HCT116 (cell line): ENCODE measurements at regions not wholly inside any gene's neighbourhood (a gene's known extent, or its start where the extent isn't known, plus 50 kb on each side); places are given as distances from the start of the nearest gene placed in this dataset.

ENCODE experiments used
- ATAC-seq: fragments of 200-7000 bp; cut with Tn5 transposase; 2 replicates; pipeline ENCODE4 v1.9.1; 2020; ENCODE audit warnings: mild to moderate bottlenecking, moderate library complexity
- BruUV-seq: library from RNA; stranded (reverse); fragments of 400-500 nt; replicated peaks from 2 replicates; lab custom pipeline; 2021; lab: Mats Ljungman, UMichigan
- CTCF ChIA-PET: fragments of 300-600 bp; sonication (Branson Sonifier 250); formaldehyde crosslinking; loops from one replicate; lab custom pipeline; 2021; ENCODE audit warnings: antibody characterized with exemption; lab: Charles Lee
- POLR2A ChIA-PET: fragments of 300-600, 350-600 bp; sonication (Branson Sonifier 250); formaldehyde crosslinking; loops from one replicate; lab custom pipeline; 2021; ENCODE audit warnings: antibody characterized with exemption; lab: Charles Lee
- RAD21 ChIA-PET, 2 experiments: fragments of 300-600 bp; sonication (Branson Sonifier 250); formaldehyde crosslinking; loops; one replicate each; lab custom pipeline; 2023; ENCODE audit warnings: low total read pairs in 2 of 2; ENCODE audit not compliant: uncharacterized antibody in 2 of 2, unreplicated experiment in 2 of 2, low non-redundant PET in 1 of 2; lab: Charles Lee
- DNase-seq: peaks from one replicate; pipeline ENCODE4 v3.0.0-alpha.2; 2010; ENCODE audit warnings: low read depth, low spot score
- H2AFZ ChIP-seq: fragments of 200-600 bp; shearing (Covaris generic), sonication (generic); 2 replicates; pipeline ENCODE4 v1.6.1; 2017; ENCODE audit warnings: low read depth, mixed run types, mixed read lengths, antibody characterized with exemption, low read length; ENCODE audit not compliant: poor library complexity, severe bottlenecking
- H3K27ac ChIP-seq: 2 replicates; pipeline ENCODE4 v1.5.1; 2012; ENCODE audit warnings: low read depth, low read length
- H3K27me3 ChIP-seq: fragments of 200-600 bp; sonication (generic); 2 replicates; pipeline ENCODE4 v1.6.1; 2016; ENCODE audit warnings: mixed run types, low read length, mixed read lengths; ENCODE audit not compliant: insufficient read depth
- H3K36me3 ChIP-seq, 2 experiments: fragments of 200-500 bp in 1 of 2; fragments of 200-600 bp in 1 of 2; sonication (Bioruptor generic) in 1 of 2; sonication (generic) in 1 of 2; 2 replicates each; pipeline versions ENCODE4 v1.5.1 to v1.6.1; 2014 to 2016; ENCODE audit warnings: low read length in 2 of 2, inconsistent platforms in 1 of 2, mixed read lengths in 1 of 2, mixed run types in 1 of 2; ENCODE audit not compliant: insufficient read depth in 2 of 2, control insufficient read depth in 1 of 2
- H3K4me1 ChIP-seq, 2 experiments: fragments of 200-600 bp in 1 of 2; sonication (generic) in 1 of 2; 2 replicates each; pipeline versions ENCODE4 v1.5.1 to v1.6.1; 2012 to 2017; ENCODE audit warnings: low read length in 2 of 2, inconsistent platforms in 1 of 2, mild to moderate bottlenecking in 1 of 2, mixed read lengths in 1 of 2, mixed run types in 1 of 2, moderate library complexity in 1 of 2; ENCODE audit not compliant: insufficient read depth in 2 of 2, control insufficient read depth in 1 of 2
- H3K4me2 ChIP-seq: fragments of 200-600 bp; sonication (generic); 2 replicates; pipeline ENCODE4 v1.6.1; 2017; ENCODE audit warnings: mixed run types, low read length, mixed read lengths
- H3K4me3 ChIP-seq, 2 experiments: fragments of 200-600 bp in 1 of 2; sonication (generic) in 1 of 2; replicated peaks in 1 of 2; 2 replicates each; pipeline ENCODE4 v1.5.1; 2011 to 2016; ENCODE audit warnings: low read length in 2 of 2, control low read depth in 1 of 2, low read depth in 1 of 2, mild to moderate bottlenecking in 1 of 2, mixed read lengths in 1 of 2, mixed run types in 1 of 2
- H3K79me2 ChIP-seq: fragments of 200-600 bp; sonication (generic); 2 replicates; pipeline ENCODE4 v1.6.1; 2017; ENCODE audit warnings: mild to moderate bottlenecking, mixed run types, low read length, moderate library complexity, mixed read lengths; ENCODE audit not compliant: insufficient read depth
- H3K9ac ChIP-seq: fragments of 200-600 bp; sonication (generic); 2 replicates; pipeline ENCODE4 v1.6.1; 2016; ENCODE audit warnings: low read length, mixed read lengths
- H3K9me2 ChIP-seq: fragments of 200-600 bp; sonication (generic), shearing (Covaris generic); 2 replicates; pipeline ENCODE4 v1.6.1; 2017; ENCODE audit warnings: mixed run types, mild to moderate bottlenecking, moderate library complexity; ENCODE audit not compliant: insufficient read depth
- H3K9me3 ChIP-seq, 2 experiments: fragments of 200-500 bp in 1 of 2; fragments of 200-600 bp in 1 of 2; sonication (Bioruptor generic) in 1 of 2; sonication (generic) in 1 of 2; 2 replicates each; pipeline ENCODE4 v1.6.1; 2014 to 2017; ENCODE audit warnings: low read length in 2 of 2, mixed read lengths in 2 of 2, inconsistent platforms in 1 of 2, low read depth in 1 of 2, mild to moderate bottlenecking in 1 of 2, mixed run types in 1 of 2, moderate library complexity in 1 of 2; ENCODE audit not compliant: control insufficient read depth in 1 of 2, insufficient read depth in 1 of 2
- H4K20me1 ChIP-seq: fragments of 200-600 bp; sonication (generic), shearing (Covaris generic); 2 replicates; pipeline ENCODE4 v1.6.1; 2017; ENCODE audit warnings: mixed run types, mild to moderate bottlenecking, moderate library complexity; ENCODE audit not compliant: insufficient read depth
- FOSL1 ChIP-seq: IDR thresholded peaks from 2 replicates; pipeline ENCODE4 v1.6.1; 2012; ENCODE audit warnings: low read depth
- ZFX ChIP-seq: fragments of 450-650 bp; IDR thresholded peaks from 2 replicates; pipeline ENCODE4 v1.6.1; 2017
- intact Hi-C: fragments of 100-400 bp; cut with micrococcal nuclease; formaldehyde crosslinking; loops from 2 replicates; pipeline ENCODE4 v1.10.0; 2022
- TF ChIP-seq, protein P1 (sequence below): IDR thresholded peaks from 2 replicates; pipeline ENCODE4 v1.6.1; 2012; ENCODE audit warnings: low read depth
- TF ChIP-seq, protein P2 (sequence below), 3 experiments: fragments of 200-600 bp in 1 of 3; sonication (generic) in 1 of 3; IDR thresholded peaks in 2 of 3; conservative IDR thresholded peaks in 1 of 3; 2 replicates each; pipeline ENCODE4 v1.5.1; 2012 to 2017; ENCODE audit warnings: low read depth in 2 of 3, low read length in 2 of 3, antibody characterized with exemption in 1 of 3, borderline replicate concordance in 1 of 3, control low read depth in 1 of 3, mild to moderate bottlenecking in 1 of 3, mixed read lengths in 1 of 3, mixed run types in 1 of 3, moderate library complexity in 1 of 3; ENCODE audit not compliant: insufficient read depth in 1 of 3

- BruUV-seq = no TSS peak
- no peaks in the 10 kb centered on the region for H3K9me3 ChIP-seq
- no peak for DNase-seq
- H3K27ac ChIP-seq = no peak overlapping the region
- no peak overlapping the region for H3K4me3 ChIP-seq
- POLR2A ChIA-PET = interaction anchor here (0.6 kb wide), 1 partner anchor 701 kb away, joined by 4 read pairs; no protein-coding TSS in a partner anchor
- H4K20me1 ChIP-seq = no peaks in the 10 kb centered on the region
- no peak overlapping the region for H3K9ac ChIP-seq
- TF ChIP-seq, protein P1, sequence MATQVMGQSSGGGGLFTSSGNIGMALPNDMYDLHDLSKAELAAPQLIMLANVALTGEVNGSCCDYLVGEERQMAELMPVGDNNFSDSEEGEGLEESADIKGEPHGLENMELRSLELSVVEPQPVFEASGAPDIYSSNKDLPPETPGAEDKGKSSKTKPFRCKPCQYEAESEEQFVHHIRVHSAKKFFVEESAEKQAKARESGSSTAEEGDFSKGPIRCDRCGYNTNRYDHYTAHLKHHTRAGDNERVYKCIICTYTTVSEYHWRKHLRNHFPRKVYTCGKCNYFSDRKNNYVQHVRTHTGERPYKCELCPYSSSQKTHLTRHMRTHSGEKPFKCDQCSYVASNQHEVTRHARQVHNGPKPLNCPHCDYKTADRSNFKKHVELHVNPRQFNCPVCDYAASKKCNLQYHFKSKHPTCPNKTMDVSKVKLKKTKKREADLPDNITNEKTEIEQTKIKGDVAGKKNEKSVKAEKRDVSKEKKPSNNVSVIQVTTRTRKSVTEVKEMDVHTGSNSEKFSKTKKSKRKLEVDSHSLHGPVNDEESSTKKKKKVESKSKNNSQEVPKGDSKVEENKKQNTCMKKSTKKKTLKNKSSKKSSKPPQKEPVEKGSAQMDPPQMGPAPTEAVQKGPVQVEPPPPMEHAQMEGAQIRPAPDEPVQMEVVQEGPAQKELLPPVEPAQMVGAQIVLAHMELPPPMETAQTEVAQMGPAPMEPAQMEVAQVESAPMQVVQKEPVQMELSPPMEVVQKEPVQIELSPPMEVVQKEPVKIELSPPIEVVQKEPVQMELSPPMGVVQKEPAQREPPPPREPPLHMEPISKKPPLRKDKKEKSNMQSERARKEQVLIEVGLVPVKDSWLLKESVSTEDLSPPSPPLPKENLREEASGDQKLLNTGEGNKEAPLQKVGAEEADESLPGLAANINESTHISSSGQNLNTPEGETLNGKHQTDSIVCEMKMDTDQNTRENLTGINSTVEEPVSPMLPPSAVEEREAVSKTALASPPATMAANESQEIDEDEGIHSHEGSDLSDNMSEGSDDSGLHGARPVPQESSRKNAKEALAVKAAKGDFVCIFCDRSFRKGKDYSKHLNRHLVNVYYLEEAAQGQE = no peak
- no peak for TF ChIP-seq ZFX
- TF ChIP-seq, protein P2, sequence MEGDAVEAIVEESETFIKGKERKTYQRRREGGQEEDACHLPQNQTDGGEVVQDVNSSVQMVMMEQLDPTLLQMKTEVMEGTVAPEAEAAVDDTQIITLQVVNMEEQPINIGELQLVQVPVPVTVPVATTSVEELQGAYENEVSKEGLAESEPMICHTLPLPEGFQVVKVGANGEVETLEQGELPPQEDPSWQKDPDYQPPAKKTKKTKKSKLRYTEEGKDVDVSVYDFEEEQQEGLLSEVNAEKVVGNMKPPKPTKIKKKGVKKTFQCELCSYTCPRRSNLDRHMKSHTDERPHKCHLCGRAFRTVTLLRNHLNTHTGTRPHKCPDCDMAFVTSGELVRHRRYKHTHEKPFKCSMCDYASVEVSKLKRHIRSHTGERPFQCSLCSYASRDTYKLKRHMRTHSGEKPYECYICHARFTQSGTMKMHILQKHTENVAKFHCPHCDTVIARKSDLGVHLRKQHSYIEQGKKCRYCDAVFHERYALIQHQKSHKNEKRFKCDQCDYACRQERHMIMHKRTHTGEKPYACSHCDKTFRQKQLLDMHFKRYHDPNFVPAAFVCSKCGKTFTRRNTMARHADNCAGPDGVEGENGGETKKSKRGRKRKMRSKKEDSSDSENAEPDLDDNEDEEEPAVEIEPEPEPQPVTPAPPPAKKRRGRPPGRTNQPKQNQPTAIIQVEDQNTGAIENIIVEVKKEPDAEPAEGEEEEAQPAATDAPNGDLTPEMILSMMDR (IDR thresholded peaks at IDR 0.05 in 2 of 3, conservative IDR thresholded peaks at IDR 0.05 in 1 of 3; ENCODE audit: borderline replicate concordance in 1 of 3, insufficient read depth in 1 of 3, low read depth in 2 of 3, low read length in 2 of 3) = no peak
- TF ChIP-seq FOSL1 = no peak
- TF ChIP-seq, all 23 proteins: peak for 0
- RAD21 ChIA-PET = no interaction called here
- ATAC-seq = no peak
- Histone ChIP-seq H3K4me1 (no peaks in the 10 kb centered on the region), H3K4me2 (no peak overlapping the region), H3K9me2 (no peaks in the 10 kb centered on the region), H3K36me3 (no peaks in the 10 kb centered on the region), H2AFZ (no peak overlapping the region), H3K27me3 (no peaks in the 10 kb centered on the region), H3K79me2 (no peaks in the 10 kb centered on the region)
- intact Hi-C loops = loop anchor here (5.0 to 10.0 kb wide), 2 partner anchors 605 to 627 kb away; partner anchors contain the start of gene COL12A1
- CTCF ChIA-PET = no interaction called here
These were observed 628.2 kb downstream of the COL12A1 start for GRCh38 chr6:74577619-74578018.
